ENCODE measurements at regions not wholly inside any gene's neighbourhood (a gene's known extent, or its start where the extent isn't known, plus 50 kb on each side); places are given as distances from the start of the nearest gene placed in this dataset.

DNA sequence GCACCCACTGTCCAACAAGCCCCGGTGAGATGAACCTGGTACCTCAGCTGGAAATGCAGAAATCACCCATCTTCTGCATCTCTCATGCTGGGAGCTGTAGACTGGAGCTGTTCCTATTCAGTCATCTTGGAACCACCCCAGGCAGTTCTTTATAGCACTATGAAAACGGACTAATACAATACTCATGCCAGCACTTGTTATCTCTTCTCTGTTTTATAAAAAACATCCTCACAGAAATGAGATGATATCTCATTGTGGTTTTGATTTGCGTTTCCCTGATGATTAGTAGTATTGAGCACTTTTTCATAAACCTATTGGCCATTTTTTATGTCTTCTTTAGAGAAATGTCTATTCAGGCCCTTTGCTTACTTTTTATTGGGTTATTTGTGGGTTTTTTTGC is 156.2 kb upstream of the ARPP21 start:
- TF ChIP-seq, protein P1, sequence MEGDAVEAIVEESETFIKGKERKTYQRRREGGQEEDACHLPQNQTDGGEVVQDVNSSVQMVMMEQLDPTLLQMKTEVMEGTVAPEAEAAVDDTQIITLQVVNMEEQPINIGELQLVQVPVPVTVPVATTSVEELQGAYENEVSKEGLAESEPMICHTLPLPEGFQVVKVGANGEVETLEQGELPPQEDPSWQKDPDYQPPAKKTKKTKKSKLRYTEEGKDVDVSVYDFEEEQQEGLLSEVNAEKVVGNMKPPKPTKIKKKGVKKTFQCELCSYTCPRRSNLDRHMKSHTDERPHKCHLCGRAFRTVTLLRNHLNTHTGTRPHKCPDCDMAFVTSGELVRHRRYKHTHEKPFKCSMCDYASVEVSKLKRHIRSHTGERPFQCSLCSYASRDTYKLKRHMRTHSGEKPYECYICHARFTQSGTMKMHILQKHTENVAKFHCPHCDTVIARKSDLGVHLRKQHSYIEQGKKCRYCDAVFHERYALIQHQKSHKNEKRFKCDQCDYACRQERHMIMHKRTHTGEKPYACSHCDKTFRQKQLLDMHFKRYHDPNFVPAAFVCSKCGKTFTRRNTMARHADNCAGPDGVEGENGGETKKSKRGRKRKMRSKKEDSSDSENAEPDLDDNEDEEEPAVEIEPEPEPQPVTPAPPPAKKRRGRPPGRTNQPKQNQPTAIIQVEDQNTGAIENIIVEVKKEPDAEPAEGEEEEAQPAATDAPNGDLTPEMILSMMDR (IDR thresholded peaks at IDR 0.05) = no peak
- no peak for TF ChIP-seq POLR2A (IDR thresholded peaks at IDR 0.05)
